OCI-LY7 (cell line): ENCODE measurements at regions not wholly inside any gene's neighbourhood (a gene's known extent, or its start where the extent isn't known, plus 50 kb on each side); places are given as distances from the start of the nearest gene placed in this dataset.

Source experiments
- BruUV-seq: library from RNA; stranded (reverse); fragments of 400-500 nt; replicated peaks from 2 replicates; lab custom pipeline; 2021; lab: Mats Ljungman, UMichigan
- CTCF ChIA-PET: fragments of 300-600 bp; sonication (Branson Sonifier 250); formaldehyde crosslinking; loops from one replicate; lab custom pipeline; 2022; ENCODE audit warnings: antibody characterized with exemption; ENCODE audit not compliant: unreplicated experiment; lab: Charles Lee
- POLR2A ChIA-PET: fragments of 300-600 bp; sonication (Branson Sonifier 250); formaldehyde crosslinking; loops from one replicate; lab custom pipeline; 2022; ENCODE audit warnings: antibody characterized with exemption; lab: Charles Lee
- DNase-seq: peaks from one replicate; pipeline ENCODE4 v3.0.0-alpha.2; 2015; ENCODE audit warnings: low spot score
- H2AFZ ChIP-seq: fragments of 200-600 bp; sonication (generic), shearing (Covaris generic); 2 replicates; pipeline ENCODE4 v1.6.1; 2014; ENCODE audit warnings: mild to moderate bottlenecking, antibody characterized with exemption, low read length, moderate library complexity
- H3K27ac ChIP-seq: fragments of 200-600 bp; sonication (generic); 2 replicates; pipeline ENCODE4 v1.5.1; 2014; ENCODE audit warnings: mixed run types, low read depth, mild to moderate bottlenecking, moderate library complexity, low read length, inconsistent platforms; ENCODE audit not compliant: poor library complexity, severe bottlenecking
- H3K36me3 ChIP-seq: fragments of 200-600 bp; sonication (generic); 2 replicates; pipeline ENCODE4 v1.6.1; 2014; ENCODE audit warnings: mild to moderate bottlenecking, antibody characterized with exemption, low read length, moderate library complexity, mixed read lengths; ENCODE audit not compliant: insufficient read depth
- H3K4me1 ChIP-seq: fragments of 200-600 bp; sonication (generic); 2 replicates; pipeline ENCODE4 v1.5.1; 2014; ENCODE audit warnings: mild to moderate bottlenecking, low read length; ENCODE audit not compliant: insufficient read depth, poor library complexity, severe bottlenecking
- H3K4me2 ChIP-seq: fragments of 200-600 bp; sonication (generic); 2 replicates; pipeline ENCODE4 v1.6.1; 2014; ENCODE audit warnings: mild to moderate bottlenecking, low read length
- H3K4me3 ChIP-seq: fragments of 200-600 bp; sonication (generic); 2 replicates; pipeline ENCODE4 v1.5.1; 2014; ENCODE audit warnings: mild to moderate bottlenecking, low read depth, low read length; ENCODE audit not compliant: poor library complexity, severe bottlenecking
- H3K79me2 ChIP-seq: fragments of 200-600 bp; sonication (generic); 2 replicates; pipeline ENCODE4 v1.6.1; 2016; ENCODE audit warnings: low read depth, mild to moderate bottlenecking, low read length, moderate library complexity, mixed read lengths; ENCODE audit not compliant: insufficient read depth
- H3K9me2 ChIP-seq: fragments of 200-600 bp; sonication (generic); 2 replicates; pipeline ENCODE4 v1.6.1; 2016; ENCODE audit warnings: mild to moderate bottlenecking, low read length, mixed read lengths; ENCODE audit not compliant: insufficient read depth
- H3K9me3 ChIP-seq: fragments of 200-600 bp; sonication (generic); 2 replicates; pipeline ENCODE4 v1.6.1; 2014; ENCODE audit warnings: mild to moderate bottlenecking, mixed run types, low read length, mixed read lengths
- H4K20me1 ChIP-seq: fragments of 200-600 bp; sonication (generic); 2 replicates; pipeline ENCODE4 v1.6.1; 2014; ENCODE audit warnings: mild to moderate bottlenecking, antibody characterized with exemption, low read length, moderate library complexity, mixed read lengths; ENCODE audit not compliant: insufficient read depth
- CTCF ChIP-seq: fragments of 200-600 bp; sonication (generic); conservative IDR thresholded peaks from 2 replicates; pipeline ENCODE4 v1.5.1; 2014; ENCODE audit warnings: mild to moderate bottlenecking, antibody characterized with exemption, low read length, moderate library complexity, mixed read lengths
- EZH2phosphoT487 ChIP-seq: fragments of 200-600 bp; sonication (generic); IDR thresholded peaks from 2 replicates; pipeline ENCODE4 v1.6.1; 2018; ENCODE audit warnings: low read depth, borderline replicate concordance, mild to moderate bottlenecking, mixed run types, antibody characterized with exemption, low read length, moderate library complexity, mixed read lengths
- intact Hi-C: fragments of 100-400 bp; cut with micrococcal nuclease; formaldehyde crosslinking; loops from one replicate; pipeline ENCODE4 v1.10.0; 2022; ENCODE audit not compliant: unreplicated experiment

- BruUV-seq: no TSS peak
- 0 out of 2 replicates have a peak, but pooled peaks have one; percentile 21 for TF ChIP-seq CTCF
- no peak for TF ChIP-seq EZH2phosphoT487
- Histone ChIP-seq H3K79me2 (no peaks in the 10 kb centered on the region), H3K4me2 (no peak overlapping the region), H3K4me3 (no peak overlapping the region), H3K36me3 (no peaks in the 10 kb centered on the region), H4K20me1 (no peaks in the 10 kb centered on the region), H3K4me1 (no peaks in the 10 kb centered on the region), H3K9me3 (no peaks in the 10 kb centered on the region), H3K27ac (no peak overlapping the region), H2AFZ (no peak overlapping the region), H3K9me2 (no peaks in the 10 kb centered on the region)
- ChIA-PET POLR2A (interaction anchor here (0.7 kb wide), 1 partner anchor 392 kb away, joined by 5 read pairs; no protein-coding TSS in a partner anchor), CTCF (no interaction called here)
- intact Hi-C loops: loop anchor here (10.0 kb wide), 1 partner anchor 681 kb away; no protein-coding TSS in a partner anchor
- DNase-seq: no peak
These were observed 520.0 kb upstream of the CCDC196 start for GRCh38 chr14:65966188-65966587.

GRCh38 chr14:65972346-65972870 is 513.8 kb upstream of the CCDC196 start:
- no peaks in the 10 kb centered on the region for H3K9me3 ChIP-seq
- no peak for TF ChIP-seq CTCF
- TF ChIP-seq EZH2phosphoT487: no peak
- no peaks in the 10 kb centered on the region for H3K9me2 ChIP-seq
- ChIA-PET CTCF (no interaction called here), POLR2A (no interaction called here)
- no peak overlapping the region for H3K4me3 ChIP-seq
- H3K4me1 ChIP-seq: no peaks in the 10 kb centered on the region
- no TSS peak for BruUV-seq
- H3K79me2 ChIP-seq: no peaks in the 10 kb centered on the region
- H3K27ac ChIP-seq: no peak overlapping the region
- DNase-seq: no peak
- H3K36me3 ChIP-seq: no peaks in the 10 kb centered on the region
- H2AFZ ChIP-seq: no peak overlapping the region
- no peaks in the 10 kb centered on the region for H4K20me1 ChIP-seq
- intact Hi-C loops: no loop called here
- H3K4me2 ChIP-seq: no peak overlapping the region

- CTCF ChIA-PET: no interaction called here
- no peaks in the 10 kb centered on the region for H3K9me3 ChIP-seq
- H2AFZ ChIP-seq: no peak overlapping the region
- H4K20me1 ChIP-seq: no peaks in the 10 kb centered on the region
- intact Hi-C loops: no loop called here
- POLR2A ChIA-PET: no interaction called here
- H3K4me1 ChIP-seq: no peaks in the 10 kb centered on the region
- TF ChIP-seq EZH2phosphoT487 (no peak), CTCF (no peak)
- no peak for DNase-seq
- no peaks in the 10 kb centered on the region for H3K36me3 ChIP-seq
- H3K27ac ChIP-seq: no peak overlapping the region
- H3K4me2 ChIP-seq: no peak overlapping the region
- no peak overlapping the region for H3K4me3 ChIP-seq
- no TSS peak for BruUV-seq
- no peaks in the 10 kb centered on the region for H3K9me2 ChIP-seq
- H3K79me2 ChIP-seq: no peaks in the 10 kb centered on the region
These were observed 513.3 kb upstream of the CCDC196 start for GRCh38 chr14:65972891-65973290.
